ENCODE measurements at regions not wholly inside any gene's neighbourhood (a gene's known extent, or its start where the extent isn't known, plus 50 kb on each side); places are given as distances from the start of the nearest gene placed in this dataset.

DNA sequence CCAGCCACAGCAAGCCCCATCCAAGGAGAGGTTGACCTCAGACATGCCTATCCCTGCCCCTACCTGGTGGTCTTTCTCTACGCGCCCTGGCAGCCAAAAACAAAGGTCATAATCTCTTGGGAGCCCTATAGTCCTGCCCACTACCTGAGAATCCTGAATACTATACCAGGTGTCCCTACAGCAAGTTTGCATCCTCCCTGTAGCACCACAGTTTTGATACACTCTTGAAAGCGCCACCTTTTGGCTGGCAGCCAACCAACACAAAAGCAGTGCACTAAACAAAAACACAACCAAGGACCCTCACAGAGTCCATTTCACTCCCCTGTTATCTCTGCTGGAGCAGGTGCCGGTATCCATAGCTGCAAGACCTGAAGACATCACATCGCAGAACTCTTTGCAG is 523.8 kb upstream of the CPEB2 start:
- no peaks in the 10 kb centered on the region for H3K27me3 ChIP-seq (ENCODE audit: insufficient read depth, low read length)
- no peak for DNase-seq
- no peak overlapping the region for H3K4me2 ChIP-seq (ENCODE audit: low read length)
- no peak overlapping the region for H4K8ac ChIP-seq (ENCODE audit: low read depth, low read length)
- H2AK5ac ChIP-seq (ENCODE audit: low read length), result no peak overlapping the region
- no peaks in the 10 kb centered on the region for H3K4me1 ChIP-seq (ENCODE audit: control insufficient read depth in 1 of 2, insufficient read depth in 2 of 2, low read length in 2 of 2)
- no peak overlapping the region for H2BK120ac ChIP-seq (ENCODE audit: insufficient read depth, low read length, poor library complexity)
- no peaks in the 10 kb centered on the region for H3K36me3 ChIP-seq (ENCODE audit: control insufficient read depth in 1 of 2, insufficient read depth in 2 of 2, low read length in 2 of 2)
- H3K79me1 ChIP-seq (ENCODE audit: low read length), result no peaks in the 10 kb centered on the region
- H3K18ac ChIP-seq (ENCODE audit: low read length), result no peak overlapping the region
- no peaks in the 10 kb centered on the region for H3K79me2 ChIP-seq (ENCODE audit: control insufficient read depth, insufficient read depth, low read length, poor library complexity)
- WGBS (ENCODE audit: extremely low coverage, insufficient coverage, insufficient read length), result no CpG with 5 or more reads among the region's 5 CpGs
- no peak overlapping the region for H2BK12ac ChIP-seq (ENCODE audit: low read length)
- no peak overlapping the region for H3K14ac ChIP-seq (ENCODE audit: low read length)
- H3K4ac ChIP-seq (ENCODE audit: low read depth, low read length), result no peak overlapping the region
- no peaks in the 10 kb centered on the region for H3K9me3 ChIP-seq (ENCODE audit: insufficient read depth, low read depth, low read length)
- no peak overlapping the region for H3K9ac ChIP-seq (ENCODE audit: low read length)
- no peak overlapping the region for H3K27ac ChIP-seq (ENCODE audit: low read depth, low read length)
- no peak overlapping the region for H4K12ac ChIP-seq (ENCODE audit: low read depth, low read length)
- no peak overlapping the region for H4K91ac ChIP-seq (ENCODE audit: low read depth, low read length)
- H3K23ac ChIP-seq (ENCODE audit: low read length), result no peak overlapping the region
- H3K4me3 ChIP-seq (ENCODE audit: low read depth, low read length), result no peak overlapping the region
- H2BK5ac ChIP-seq (ENCODE audit: low read depth, low read length, poor library complexity), result no peak overlapping the region
- no peak overlapping the region for H2AFZ ChIP-seq (ENCODE audit: insufficient read depth, low read length, poor library complexity)

DNA sequence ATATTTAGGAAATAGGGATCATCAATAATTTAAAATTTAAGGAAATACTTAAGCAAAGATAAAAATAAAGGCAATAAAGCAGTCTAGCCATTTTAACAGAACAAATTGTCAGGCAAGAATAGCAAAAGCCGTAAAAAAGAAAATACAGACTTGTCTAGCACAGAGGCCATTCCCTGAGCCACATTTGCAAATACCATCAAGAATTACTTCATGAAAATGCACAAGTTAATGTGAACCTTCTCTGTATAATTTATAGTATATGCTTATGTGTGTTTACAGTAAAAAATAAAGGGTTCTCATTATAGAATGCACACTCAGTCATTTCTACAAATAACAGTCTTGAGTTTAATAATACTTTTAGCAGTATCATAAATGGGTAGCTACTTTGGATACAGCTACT is 505.9 kb upstream of the CPEB2 start:
- no peak for DNase-seq
- H3K79me2 ChIP-seq (ENCODE audit: control insufficient read depth, insufficient read depth, low read length, poor library complexity), result no peaks in the 10 kb centered on the region
- H3K4me2 ChIP-seq (ENCODE audit: low read length), result no peak overlapping the region
- no peak overlapping the region for H2AFZ ChIP-seq (ENCODE audit: insufficient read depth, low read length, poor library complexity)
- WGBS (ENCODE audit: extremely low coverage, insufficient coverage, insufficient read length), result no CpG with 5 or more reads among the region's 1 CpG
- no peak overlapping the region for H2BK12ac ChIP-seq (ENCODE audit: low read length)
- no peaks in the 10 kb centered on the region for H3K9me3 ChIP-seq (ENCODE audit: insufficient read depth, low read depth, low read length)
- no peak overlapping the region for H4K8ac ChIP-seq (ENCODE audit: low read depth, low read length)
- no peak overlapping the region for H3K18ac ChIP-seq (ENCODE audit: low read length)
- no peak overlapping the region for H3K14ac ChIP-seq (ENCODE audit: low read length)
- H4K12ac ChIP-seq (ENCODE audit: low read depth, low read length), result no peak overlapping the region
- no peak overlapping the region for H2BK120ac ChIP-seq (ENCODE audit: insufficient read depth, low read length, poor library complexity)
- H3K4me3 ChIP-seq (ENCODE audit: low read depth, low read length), result no peak overlapping the region
- H3K79me1 ChIP-seq (ENCODE audit: low read length), result no peaks in the 10 kb centered on the region
- no peak overlapping the region for H3K27ac ChIP-seq (ENCODE audit: low read depth, low read length)
- H3K27me3 ChIP-seq (ENCODE audit: insufficient read depth, low read length), result no peaks in the 10 kb centered on the region
- no peak overlapping the region for H4K91ac ChIP-seq (ENCODE audit: low read depth, low read length)
- no peak overlapping the region for H2BK5ac ChIP-seq (ENCODE audit: low read depth, low read length, poor library complexity)
- no peaks in the 10 kb centered on the region for H3K36me3 ChIP-seq (ENCODE audit: control insufficient read depth in 1 of 2, insufficient read depth in 2 of 2, low read length in 2 of 2)
- no peak overlapping the region for H3K9ac ChIP-seq (ENCODE audit: low read length)
- no peaks in the 10 kb centered on the region for H3K4me1 ChIP-seq (ENCODE audit: control insufficient read depth in 1 of 2, insufficient read depth in 2 of 2, low read length in 2 of 2)
- no peak overlapping the region for H3K23ac ChIP-seq (ENCODE audit: low read length)
- no peak overlapping the region for H3K4ac ChIP-seq (ENCODE audit: low read depth, low read length)
- H2AK5ac ChIP-seq (ENCODE audit: low read length), result no peak overlapping the region

DNA sequence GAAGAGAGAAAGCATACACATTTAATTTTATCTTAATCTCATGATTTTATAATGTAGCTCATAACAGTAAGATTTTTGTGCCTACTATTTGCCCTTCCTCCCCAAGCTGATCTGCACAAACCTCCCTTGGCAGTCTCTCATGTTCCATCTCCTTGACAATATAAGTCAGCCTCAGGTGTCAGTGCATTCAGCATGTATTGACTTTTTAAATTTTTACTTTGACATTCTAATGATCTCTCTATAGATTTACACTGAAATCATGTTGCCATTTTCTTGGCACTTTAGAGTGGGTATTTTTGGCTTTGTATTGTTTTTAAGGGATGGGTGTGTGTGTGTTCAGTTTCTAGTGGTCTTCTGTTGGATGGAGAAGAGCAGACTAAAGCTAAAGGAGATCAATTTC is 505.3 kb upstream of the CPEB2 start:
- H3K18ac ChIP-seq (ENCODE audit: low read length), result no peak overlapping the region
- no peak overlapping the region for H2BK120ac ChIP-seq (ENCODE audit: insufficient read depth, low read length, poor library complexity)
- no peak overlapping the region for H4K91ac ChIP-seq (ENCODE audit: low read depth, low read length)
- H2BK12ac ChIP-seq (ENCODE audit: low read length), result no peak overlapping the region
- no peak overlapping the region for H2AFZ ChIP-seq (ENCODE audit: insufficient read depth, low read length, poor library complexity)
- H3K9me3 ChIP-seq (ENCODE audit: insufficient read depth, low read depth, low read length), result no peaks in the 10 kb centered on the region
- no peak overlapping the region for H2BK5ac ChIP-seq (ENCODE audit: low read depth, low read length, poor library complexity)
- no peak overlapping the region for H3K9ac ChIP-seq (ENCODE audit: low read length)
- H3K4me1 ChIP-seq (ENCODE audit: control insufficient read depth in 1 of 2, insufficient read depth in 2 of 2, low read length in 2 of 2), result no peaks in the 10 kb centered on the region
- H4K12ac ChIP-seq (ENCODE audit: low read depth, low read length), result no peak overlapping the region
- H3K79me2 ChIP-seq (ENCODE audit: control insufficient read depth, insufficient read depth, low read length, poor library complexity), result no peaks in the 10 kb centered on the region
- no peak overlapping the region for H4K8ac ChIP-seq (ENCODE audit: low read depth, low read length)
- H3K36me3 ChIP-seq (ENCODE audit: control insufficient read depth in 1 of 2, insufficient read depth in 2 of 2, low read length in 2 of 2), result no peaks in the 10 kb centered on the region
- no peak overlapping the region for H2AK5ac ChIP-seq (ENCODE audit: low read length)
- H3K27me3 ChIP-seq (ENCODE audit: insufficient read depth, low read length), result no peaks in the 10 kb centered on the region
- no peak overlapping the region for H3K27ac ChIP-seq (ENCODE audit: low read depth, low read length)
- no peaks in the 10 kb centered on the region for H3K79me1 ChIP-seq (ENCODE audit: low read length)
- H3K4me3 ChIP-seq (ENCODE audit: low read depth, low read length), result no peak overlapping the region
- no peak overlapping the region for H3K23ac ChIP-seq (ENCODE audit: low read length)
- no peak for DNase-seq
- no peak overlapping the region for H3K4ac ChIP-seq (ENCODE audit: low read depth, low read length)
- H3K4me2 ChIP-seq (ENCODE audit: low read length), result no peak overlapping the region
- H3K14ac ChIP-seq (ENCODE audit: low read length), result no peak overlapping the region

DNA sequence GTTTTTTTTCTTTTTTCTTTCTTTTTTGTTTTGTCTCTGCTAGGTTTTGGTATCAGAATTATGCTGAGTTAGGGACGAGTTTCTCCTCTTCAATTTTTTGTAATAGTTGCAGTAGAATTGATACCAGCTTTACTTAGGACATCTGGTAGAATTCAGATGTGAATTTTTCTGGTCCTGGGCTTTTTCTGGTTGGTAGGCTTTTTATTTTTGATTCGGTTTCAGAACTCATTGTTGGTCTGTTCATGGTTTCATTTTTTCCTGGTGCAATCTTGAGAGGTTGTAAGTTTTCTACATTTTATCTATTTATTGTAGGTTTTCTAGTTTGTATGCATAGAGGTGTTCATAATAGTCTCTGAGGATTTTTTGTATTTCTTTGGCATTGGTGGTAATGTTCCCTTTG is 498.1 kb upstream of the CPEB2 start:
- Histone ChIP-seq H3K79me1 (ENCODE audit: low read length) (no peaks in the 10 kb centered on the region), H4K91ac (ENCODE audit: low read depth, low read length) (no peak overlapping the region), H3K36me3 (ENCODE audit: control insufficient read depth in 1 of 2, insufficient read depth in 2 of 2, low read length in 2 of 2) (no peaks in the 10 kb centered on the region), H3K9ac (ENCODE audit: low read length) (no peak overlapping the region), H3K4ac (ENCODE audit: low read depth, low read length) (no peak overlapping the region), H2BK12ac (ENCODE audit: low read length) (no peak overlapping the region), H3K79me2 (ENCODE audit: control insufficient read depth, insufficient read depth, low read length, poor library complexity) (no peaks in the 10 kb centered on the region), H3K27me3 (ENCODE audit: insufficient read depth, low read length) (no peaks in the 10 kb centered on the region), H4K8ac (ENCODE audit: low read depth, low read length) (no peak overlapping the region), H3K27ac (ENCODE audit: low read depth, low read length) (no peak overlapping the region), H3K18ac (ENCODE audit: low read length) (no peak overlapping the region), H4K12ac (ENCODE audit: low read depth, low read length) (no peak overlapping the region), H2AK5ac (ENCODE audit: low read length) (no peak overlapping the region), H3K9me3 (ENCODE audit: insufficient read depth, low read depth, low read length) (no peaks in the 10 kb centered on the region), H2AFZ (ENCODE audit: insufficient read depth, low read length, poor library complexity) (no peak overlapping the region), H2BK5ac (ENCODE audit: low read depth, low read length, poor library complexity) (no peak overlapping the region), H2BK120ac (ENCODE audit: insufficient read depth, low read length, poor library complexity) (no peak overlapping the region), H3K14ac (ENCODE audit: low read length) (no peak overlapping the region), H3K4me3 (ENCODE audit: low read depth, low read length) (no peak overlapping the region), H3K4me1 (ENCODE audit: control insufficient read depth in 1 of 2, insufficient read depth in 2 of 2, low read length in 2 of 2) (no peaks in the 10 kb centered on the region), H3K4me2 (ENCODE audit: low read length) (no peak overlapping the region), H3K23ac (ENCODE audit: low read length) (no peak overlapping the region)
- no CpG with 5 or more reads among the region's 2 CpGs for WGBS (ENCODE audit: extremely low coverage, insufficient coverage, insufficient read length)
- DNase-seq, result no peak

DNA sequence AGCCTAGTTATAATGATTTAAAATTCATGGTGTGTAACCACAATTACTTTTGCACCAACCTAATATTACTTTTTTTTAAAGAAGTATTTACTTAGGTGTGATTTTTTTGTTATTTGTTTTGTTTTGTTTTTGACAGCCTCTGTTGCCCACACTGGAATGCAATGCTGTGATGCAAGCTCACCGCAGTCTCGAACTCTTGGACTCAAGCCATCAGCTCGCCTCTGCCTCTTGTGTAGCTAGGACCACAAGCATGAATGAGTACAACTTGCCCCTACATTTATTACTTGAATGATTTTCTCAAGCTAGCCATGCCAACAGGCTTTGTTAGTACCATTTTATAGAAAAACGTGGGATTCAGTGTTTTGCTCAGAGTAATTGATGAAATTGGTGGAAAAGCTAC is 488.8 kb upstream of the CPEB2 start:
- Histone ChIP-seq H3K14ac (ENCODE audit: low read length) (no peak overlapping the region), H4K12ac (ENCODE audit: low read depth, low read length) (no peak overlapping the region), H2BK120ac (ENCODE audit: insufficient read depth, low read length, poor library complexity) (no peak overlapping the region), H2AK5ac (ENCODE audit: low read length) (no peak overlapping the region), H2BK12ac (ENCODE audit: low read length) (no peak overlapping the region), H3K4ac (ENCODE audit: low read depth, low read length) (no peak overlapping the region), H2AFZ (ENCODE audit: insufficient read depth, low read length, poor library complexity) (no peak overlapping the region), H3K79me1 (ENCODE audit: low read length) (no peaks in the 10 kb centered on the region), H3K79me2 (ENCODE audit: control insufficient read depth, insufficient read depth, low read length, poor library complexity) (no peaks in the 10 kb centered on the region), H3K9ac (ENCODE audit: low read length) (no peak overlapping the region), H3K4me3 (ENCODE audit: low read depth, low read length) (no peak overlapping the region), H2BK5ac (ENCODE audit: low read depth, low read length, poor library complexity) (no peak overlapping the region), H3K23ac (ENCODE audit: low read length) (no peak overlapping the region), H3K27me3 (ENCODE audit: insufficient read depth, low read length) (no peaks in the 10 kb centered on the region), H3K4me2 (ENCODE audit: low read length) (no peak overlapping the region), H3K36me3 (ENCODE audit: control insufficient read depth in 1 of 2, insufficient read depth in 2 of 2, low read length in 2 of 2) (no peaks in the 10 kb centered on the region), H3K27ac (ENCODE audit: low read depth, low read length) (no peak overlapping the region), H4K91ac (ENCODE audit: low read depth, low read length) (no peak overlapping the region), H3K4me1 (ENCODE audit: control insufficient read depth in 1 of 2, insufficient read depth in 2 of 2, low read length in 2 of 2) (no peaks in the 10 kb centered on the region), H3K18ac (ENCODE audit: low read length) (no peak overlapping the region), H4K8ac (ENCODE audit: low read depth, low read length) (no peak overlapping the region), H3K9me3 (ENCODE audit: insufficient read depth, low read depth, low read length) (no peaks in the 10 kb centered on the region)
- WGBS (ENCODE audit: extremely low coverage, insufficient coverage, insufficient read length), result no CpG with 5 or more reads among the region's 4 CpGs
- no peak for DNase-seq

All from trophoblast cell (in vitro differentiated cells and primary cell).